Smooth muscle cell (in vitro differentiated cells): ENCODE measurements at regions not wholly inside any gene's neighbourhood (a gene's known extent, or its start where the extent isn't known, plus 50 kb on each side); places are given as distances from the start of the nearest gene placed in this dataset.

Source experiments
- DNase-seq: peaks from one replicate; lab custom pipeline; 2025; ENCODE audit not compliant: unreplicated experiment; lab: John Stamatoyannopoulos, UW
- H2AFZ ChIP-seq: fragments of 200-600 bp; sonication (generic); 2 replicates; pipeline ENCODE4 v1.6.0; 2016; ENCODE audit warnings: antibody characterized with exemption, low read depth, mild to moderate bottlenecking
- H3F3A ChIP-seq: fragments of 200-600 bp; sonication (generic); 2 replicates; pipeline ENCODE4 v1.6.0; 2017; ENCODE audit warnings: antibody characterized with exemption, low read depth
- H3K27ac ChIP-seq: fragments of 200-600 bp; sonication (generic); 2 replicates; pipeline ENCODE4 v1.5.1; 2016; ENCODE audit warnings: low read depth, mild to moderate bottlenecking
- H3K27me3 ChIP-seq: fragments of 200-600 bp; sonication (generic); 2 replicates; pipeline ENCODE4 v1.6.1; 2016; ENCODE audit warnings: low read depth, mild to moderate bottlenecking
- H3K36me3 ChIP-seq: fragments of 200-600 bp; sonication (generic); 2 replicates; pipeline ENCODE4 v1.5.1; 2016; ENCODE audit warnings: low read depth
- H3K4me1 ChIP-seq: fragments of 200-600 bp; sonication (generic); 2 replicates; pipeline ENCODE4 v1.5.1; 2016; ENCODE audit warnings: low read depth
- H3K4me2 ChIP-seq: fragments of 200-600 bp; sonication (generic); 2 replicates; pipeline ENCODE4 v1.6.0; 2016; ENCODE audit warnings: mild to moderate bottlenecking
- H3K4me3 ChIP-seq: fragments of 200-600 bp; sonication (generic); 2 replicates; pipeline ENCODE4 v1.5.1; 2016; ENCODE audit warnings: mild to moderate bottlenecking
- H3K79me2 ChIP-seq: fragments of 200-600 bp; sonication (generic); 2 replicates; pipeline ENCODE4 v1.6.0; 2016; ENCODE audit warnings: low read depth, mild to moderate bottlenecking
- H3K9ac ChIP-seq: fragments of 200-600 bp; sonication (generic); 2 replicates; pipeline ENCODE4 v1.6.0; 2016; ENCODE audit warnings: low read depth
- H3K9me3 ChIP-seq: fragments of 200-600 bp; sonication (generic); replicated peaks from 2 replicates; pipeline ENCODE4 v1.5.1; 2016; ENCODE audit warnings: low read depth
- H4K20me1 ChIP-seq: fragments of 200-600 bp; sonication (generic); 2 replicates; pipeline ENCODE4 v1.6.0; 2016; ENCODE audit warnings: low read depth
- WGBS: methylation state at CpG from one replicate; pipeline ENCODE4 v1.1.7; 2016; ENCODE audit warnings: low lambda C conversion rate; 5-methylcytosine and 5-hydroxymethylcytosine counted together
- TF ChIP-seq, protein P1 (sequence below): fragments of 200-600 bp; sonication (generic); IDR thresholded peaks from 2 replicates; pipeline ENCODE4 v1.5.1; 2017; ENCODE audit warnings: borderline replicate concordance, mild to moderate bottlenecking, antibody characterized with exemption; ENCODE audit not compliant: insufficient read depth, poor library complexity, severe bottlenecking

DNA sequence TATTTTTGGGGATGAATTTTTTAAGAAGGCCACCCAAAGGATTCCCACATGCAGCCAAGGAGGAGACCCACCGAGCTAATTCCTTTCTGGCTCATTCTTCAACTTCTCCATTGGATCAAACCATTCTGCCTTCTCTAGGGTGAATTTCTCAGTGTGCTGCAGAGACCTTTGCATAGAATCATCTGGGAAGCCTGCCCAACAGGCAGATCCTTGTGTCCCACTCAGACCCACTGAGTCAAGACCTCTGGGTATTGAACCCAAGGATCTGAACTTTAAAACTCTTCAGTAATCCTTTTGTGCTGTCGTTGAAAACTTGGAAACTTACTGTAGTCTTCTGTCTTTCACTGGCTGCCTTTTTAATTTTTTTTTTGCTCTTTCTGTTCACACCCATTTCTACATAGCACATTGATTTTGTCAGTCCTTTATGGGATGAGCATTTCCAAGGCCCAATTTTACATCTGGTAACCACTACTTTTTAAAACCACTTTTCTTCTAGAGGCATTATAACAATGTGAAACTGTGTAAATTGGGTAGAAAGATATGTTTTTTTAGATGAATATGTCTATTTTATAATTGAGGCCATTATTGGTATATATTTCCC is 120.2 kb downstream of the TSN start:
- Histone ChIP-seq H3K4me1 (peaks cover 4% of the 10 kb centered on the region), H3K27ac (no peak overlapping the region), H3K79me2 (no peaks in the 10 kb centered on the region), H2AFZ (no peak overlapping the region), H3F3A (no peaks in the 10 kb centered on the region), H3K27me3 (peaks cover 4% of the 10 kb centered on the region), H3K36me3 (no peaks in the 10 kb centered on the region), H3K9ac (no peak overlapping the region), H4K20me1 (no peaks in the 10 kb centered on the region), H3K4me3 (no peak overlapping the region), H3K4me2 (no peak overlapping the region), H3K9me3 (no peaks in the 10 kb centered on the region)
- 98% methylated on average over 2 of the region's 2 CpGs for WGBS
- TF ChIP-seq, protein P1, sequence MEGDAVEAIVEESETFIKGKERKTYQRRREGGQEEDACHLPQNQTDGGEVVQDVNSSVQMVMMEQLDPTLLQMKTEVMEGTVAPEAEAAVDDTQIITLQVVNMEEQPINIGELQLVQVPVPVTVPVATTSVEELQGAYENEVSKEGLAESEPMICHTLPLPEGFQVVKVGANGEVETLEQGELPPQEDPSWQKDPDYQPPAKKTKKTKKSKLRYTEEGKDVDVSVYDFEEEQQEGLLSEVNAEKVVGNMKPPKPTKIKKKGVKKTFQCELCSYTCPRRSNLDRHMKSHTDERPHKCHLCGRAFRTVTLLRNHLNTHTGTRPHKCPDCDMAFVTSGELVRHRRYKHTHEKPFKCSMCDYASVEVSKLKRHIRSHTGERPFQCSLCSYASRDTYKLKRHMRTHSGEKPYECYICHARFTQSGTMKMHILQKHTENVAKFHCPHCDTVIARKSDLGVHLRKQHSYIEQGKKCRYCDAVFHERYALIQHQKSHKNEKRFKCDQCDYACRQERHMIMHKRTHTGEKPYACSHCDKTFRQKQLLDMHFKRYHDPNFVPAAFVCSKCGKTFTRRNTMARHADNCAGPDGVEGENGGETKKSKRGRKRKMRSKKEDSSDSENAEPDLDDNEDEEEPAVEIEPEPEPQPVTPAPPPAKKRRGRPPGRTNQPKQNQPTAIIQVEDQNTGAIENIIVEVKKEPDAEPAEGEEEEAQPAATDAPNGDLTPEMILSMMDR, result no peak
- no peak for DNase-seq

DNA sequence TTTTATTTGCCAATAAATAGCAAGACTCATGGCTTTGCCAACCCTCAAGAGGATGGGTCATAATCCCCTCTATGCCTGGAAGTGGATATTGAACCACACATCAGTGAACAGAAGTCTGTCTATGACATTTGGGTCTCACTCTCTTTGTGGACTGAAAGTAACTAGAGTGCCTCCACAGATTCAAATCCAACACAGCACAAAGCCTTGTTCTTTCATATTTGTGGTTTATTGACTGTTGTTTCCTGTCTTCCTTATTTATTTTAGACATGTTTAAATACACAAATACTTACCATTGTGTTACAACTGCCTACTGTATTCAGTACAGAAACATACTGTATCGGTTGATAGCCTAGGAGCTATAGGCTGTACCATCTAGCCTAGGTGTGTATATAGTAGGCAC is 121.9 kb downstream of the TSN start:
- peaks cover 4% of the 10 kb centered on the region for H3K4me1 ChIP-seq

DNA sequence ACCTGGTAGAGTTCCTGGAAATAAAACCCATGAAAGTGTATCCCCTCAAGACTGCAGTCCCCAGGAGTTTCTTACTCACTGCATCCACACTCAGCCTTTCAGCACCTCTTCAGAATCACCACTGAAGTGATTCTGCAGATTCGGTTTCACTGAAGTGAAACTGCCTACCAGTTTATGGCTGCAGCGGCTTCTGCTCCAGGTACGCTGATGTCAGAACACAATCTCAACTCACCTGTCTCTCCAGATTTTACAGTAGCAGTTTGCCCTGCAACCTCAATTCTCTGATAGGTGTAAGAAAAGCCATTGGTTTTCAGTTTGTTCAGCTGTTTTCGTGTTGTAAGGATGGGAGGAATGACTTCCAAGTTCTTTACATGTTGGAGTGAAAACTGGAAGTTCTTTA is 124.8 kb downstream of the TSN start:
- Histone ChIP-seq H3K9me3 (no peaks in the 10 kb centered on the region), H3K27ac (no peak overlapping the region), H3K27me3 (peaks cover 4% of the 10 kb centered on the region), H3K9ac (no peak overlapping the region), H4K20me1 (no peaks in the 10 kb centered on the region), H3K4me2 (no peak overlapping the region), H3K79me2 (no peaks in the 10 kb centered on the region), H2AFZ (no peak overlapping the region), H3F3A (no peaks in the 10 kb centered on the region), H3K4me3 (no peak overlapping the region), H3K4me1 (no peaks in the 10 kb centered on the region), H3K36me3 (no peaks in the 10 kb centered on the region)
- WGBS, result 94% methylated on average over 4 of the region's 4 CpGs
- TF ChIP-seq, protein P1, result no peak
- no peak for DNase-seq

More for the DNA sequence above, 121.9 kb downstream of the TSN start:
- H3K4me2 ChIP-seq, result no peak overlapping the region
- H2AFZ ChIP-seq, result no peak overlapping the region
- H3K4me3 ChIP-seq, result no peak overlapping the region
- no peaks in the 10 kb centered on the region for H3K9me3 ChIP-seq
- H3K79me2 ChIP-seq, result no peaks in the 10 kb centered on the region
- H3F3A ChIP-seq, result no peaks in the 10 kb centered on the region
- H3K27me3 ChIP-seq, result peaks cover 4% of the 10 kb centered on the region
- DNase-seq, result no peak
- H3K36me3 ChIP-seq, result no peaks in the 10 kb centered on the region
- no peaks in the 10 kb centered on the region for H4K20me1 ChIP-seq
- TF ChIP-seq, protein P1, result no peak
- no peak overlapping the region for H3K27ac ChIP-seq
- H3K9ac ChIP-seq, result no peak overlapping the region
- WGBS, result 95% methylated on average over 1 of the region's 1 CpG

DNA sequence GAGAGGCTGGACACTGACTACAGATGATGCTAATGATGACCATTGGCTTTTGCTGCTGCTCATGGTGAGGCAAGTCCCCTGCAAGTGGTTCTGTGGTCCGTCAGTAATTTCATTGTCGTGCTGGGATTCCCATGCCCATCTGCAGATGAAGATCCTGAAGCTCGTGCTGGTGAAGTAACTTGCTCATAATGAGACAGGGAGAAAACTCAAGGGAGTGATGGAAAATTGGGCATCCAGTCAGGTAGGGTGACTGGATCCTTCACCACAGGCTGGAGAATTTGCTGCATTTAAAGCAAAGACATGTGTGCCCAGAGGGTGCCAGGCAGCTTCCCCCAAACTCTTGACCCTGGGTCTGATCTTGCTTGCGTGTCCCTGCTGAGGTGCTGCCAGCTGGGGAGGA is 125.6 kb downstream of the TSN start:
- H3K4me2 ChIP-seq, result no peak overlapping the region
- no peaks in the 10 kb centered on the region for H3K9me3 ChIP-seq
- H3K79me2 ChIP-seq, result no peaks in the 10 kb centered on the region
- no peaks in the 10 kb centered on the region for H3K27me3 ChIP-seq
- H3K4me1 ChIP-seq, result no peaks in the 10 kb centered on the region
- H3K4me3 ChIP-seq, result no peak overlapping the region
- no peak overlapping the region for H3K9ac ChIP-seq
- no peaks in the 10 kb centered on the region for H3K36me3 ChIP-seq
- DNase-seq, result no peak
- WGBS, result 94% methylated on average over 4 of the region's 4 CpGs
- TF ChIP-seq, protein P1, result no peak
- no peaks in the 10 kb centered on the region for H3F3A ChIP-seq
- no peaks in the 10 kb centered on the region for H4K20me1 ChIP-seq
- H3K27ac ChIP-seq, result no peak overlapping the region
- H2AFZ ChIP-seq, result no peak overlapping the region
